HepG2 (cell line): ENCODE measurements at regions not wholly inside any gene's neighbourhood (a gene's known extent, or its start where the extent isn't known, plus 50 kb on each side); places are given as distances from the start of the nearest gene placed in this dataset.

ENCODE experiments used
- ATAC-seq: fragments of 200-7000 bp; cut with Tn5 transposase; 3 replicates; pipeline ENCODE4 v1.9.1; 2020; ENCODE audit warnings: mild to moderate bottlenecking, moderate library complexity
- BruUV-seq: library from RNA; stranded (reverse); fragments of 400-500 nt; replicated peaks from 2 replicates; lab custom pipeline; 2021; lab: Mats Ljungman, UMichigan
- CTCF ChIA-PET: fragments of 300-600 bp; formaldehyde crosslinking; extraction: SDS; loops from one replicate; lab custom pipeline; 2021; ENCODE audit warnings: low total read pairs, inconsistent platforms, low intra/inter-chr PET ratio; lab: Yijun Ruan, JAX
- POLR2A ChIA-PET: fragments of 350-600 bp; sonication (Branson Sonifier 250); formaldehyde crosslinking; loops from one replicate; lab custom pipeline; 2020; ENCODE audit warnings: antibody characterized with exemption, inconsistent platforms; lab: Yijun Ruan, JAX
- DNase-seq: peaks from one replicate; pipeline ENCODE4 v3.0.0-alpha.2; 2015; ENCODE audit warnings: low spot score
- FAIRE-seq: peaks from 3 replicates; lab custom pipeline; 2011; peaks lifted over from hg19 to GRCh38; lab: Jason Lieb, UNC
- H2AFZ ChIP-seq: one replicate; pipeline ENCODE4 v1.6.1; 2011; ENCODE audit warnings: low read length, inconsistent platforms
- H3K27ac ChIP-seq: fragments of 300-600 bp; 3 replicates; pipeline ENCODE4 v1.8.0; 2011; ENCODE audit warnings: mixed run types, mild to moderate bottlenecking, mixed read lengths, low read length, inconsistent platforms; ENCODE audit not compliant: insufficient read depth; ENCODE audit errors: extremely low read length
- H3K27me3 ChIP-seq, 2 experiments: fragments of 200-600 bp in 1 of 2; 2 replicates in 1 of 2; 3 replicates in 1 of 2; pipeline versions ENCODE4 v1.6.0 to v1.8.0; 2011; ENCODE audit warnings: low read length in 2 of 2, mild to moderate bottlenecking in 2 of 2, moderate library complexity in 2 of 2, inconsistent platforms in 1 of 2; ENCODE audit not compliant: insufficient read depth in 2 of 2, control insufficient read depth in 1 of 2
- H3K36me3 ChIP-seq, 2 experiments: fragments of 200-600 bp in 1 of 2; replicated peaks in 1 of 2; 2 replicates in 1 of 2; 3 replicates in 1 of 2; pipeline versions ENCODE4 v1.5.1 to v1.8.0; 2011; ENCODE audit warnings: low read length in 2 of 2, inconsistent platforms in 1 of 2; ENCODE audit not compliant: insufficient read depth in 2 of 2, control insufficient read depth in 1 of 2
- H3K4me1 ChIP-seq: 2 replicates; pipeline ENCODE4 v1.5.1; 2012; ENCODE audit warnings: low read length, inconsistent platforms; ENCODE audit not compliant: insufficient read depth
- H3K4me2 ChIP-seq: 2 replicates; pipeline ENCODE4 v1.6.0; 2011; ENCODE audit warnings: low read depth, low read length, inconsistent platforms
- H3K4me3 ChIP-seq, 3 experiments: fragments of 200-600 bp in 1 of 3; sonication (generic), shearing (Covaris generic) in 1 of 3; replicated peaks in 1 of 3; 2 replicates each; pipeline ENCODE4 v1.5.1; 2011 to 2016; ENCODE audit warnings: low read length in 3 of 3, inconsistent platforms in 2 of 3, low read depth in 2 of 3, mild to moderate bottlenecking in 2 of 3, control low read depth in 1 of 3, mixed read lengths in 1 of 3; ENCODE audit not compliant: insufficient read depth in 1 of 3
- H3K79me2 ChIP-seq: one replicate; pipeline ENCODE4 v1.6.1; 2011; ENCODE audit warnings: low read length, inconsistent platforms; ENCODE audit not compliant: insufficient read depth
- H3K9ac ChIP-seq: 2 replicates; pipeline ENCODE4 v1.6.0; 2011; ENCODE audit warnings: mild to moderate bottlenecking, low read depth, low read length, inconsistent platforms; ENCODE audit not compliant: insufficient read depth
- H3K9me3 ChIP-seq: 2 replicates; pipeline ENCODE4 v1.5.1; 2012; ENCODE audit warnings: mild to moderate bottlenecking, low read length
- H4K20me1 ChIP-seq: 2 replicates; pipeline ENCODE4 v1.6.0; 2011; ENCODE audit warnings: inconsistent platforms, mild to moderate bottlenecking, low read length, moderate library complexity; ENCODE audit not compliant: insufficient read depth
- FOXM1 ChIP-seq: sonication (generic); formaldehyde crosslinking; IDR thresholded peaks from 2 replicates; pipeline ENCODE4 v1.5.0; 2020; ENCODE audit warnings: missing genetic modification reagents
- GLI4 ChIP-seq: sonication (generic); formaldehyde crosslinking; IDR thresholded peaks from 2 replicates; pipeline ENCODE4 v1.5.1; 2020; ENCODE audit warnings: missing genetic modification reagents, mild to moderate bottlenecking, moderate library complexity, borderline replicate concordance
- HNF4A ChIP-seq: sonication (generic); formaldehyde crosslinking; IDR thresholded peaks from 2 replicates; pipeline ENCODE4 v1.4.0; 2020; ENCODE audit warnings: missing genetic modification reagents
- RERE ChIP-seq: IDR thresholded peaks from 2 replicates; pipeline ENCODE4 v1.6.1; 2016; ENCODE audit warnings: low read depth, missing genetic modification reagents, missing compliant biosample characterization
- SRSF9 ChIP-seq: fragments of 200-400 bp; formaldehyde crosslinking; IDR thresholded peaks from 2 replicates; pipeline ENCODE4 v1.6.1; 2018; ENCODE audit warnings: borderline replicate concordance, mild to moderate bottlenecking, low read depth, low read length; ENCODE audit not compliant: insufficient read depth, poor library complexity, severe bottlenecking
- TOE1 ChIP-seq: sonication (generic); formaldehyde crosslinking; IDR thresholded peaks from 2 replicates; pipeline ENCODE4 v1.4.0; 2020; ENCODE audit warnings: mild to moderate bottlenecking, missing genetic modification reagents
- ZNF468 ChIP-seq: sonication (generic); formaldehyde crosslinking; IDR thresholded peaks from 2 replicates; pipeline ENCODE4 v1.8.0; 2022; ENCODE audit warnings: mild to moderate bottlenecking, moderate library complexity, missing genetic modification reagents
- ZNF569 ChIP-seq: sonication (generic); formaldehyde crosslinking; IDR thresholded peaks from 2 replicates; pipeline ENCODE4 v1.5.0; 2020; ENCODE audit warnings: mild to moderate bottlenecking, missing genetic modification reagents, moderate library complexity, borderline replicate concordance
- ZNF644 ChIP-seq: IDR thresholded peaks from 2 replicates; pipeline ENCODE4 v1.6.1; 2016; ENCODE audit warnings: low read depth
- WGBS: methylation state at CpG from one replicate; pipeline ENCODE4 v1.1.6; 2017; ENCODE audit warnings: low lambda C conversion rate; 5-methylcytosine and 5-hydroxymethylcytosine counted together
- in situ Hi-C: cut with HindIII; loops from 2 replicates; pipeline ENCODE4 v1.10.0; 2017; ENCODE audit warnings: low pct_unique_long_range_greater_than_20kb; ENCODE audit not compliant: extremely low pct_ligation_motif_present
- intact Hi-C: fragments of 100-400 bp; cut with micrococcal nuclease; formaldehyde crosslinking; loops from one replicate; pipeline ENCODE4 v1.10.0; 2022; ENCODE audit not compliant: unreplicated experiment
- TF ChIP-seq, protein P1 (sequence below): sonication (generic); formaldehyde crosslinking; IDR thresholded peaks from 2 replicates; pipeline ENCODE4 v1.5.0; 2020; ENCODE audit warnings: missing genetic modification reagents
- TF ChIP-seq, protein P2 (sequence below): sonication (generic); formaldehyde crosslinking; IDR thresholded peaks from 2 replicates; pipeline ENCODE4 v1.8.1; 2023; ENCODE audit warnings: mild to moderate bottlenecking, missing genetic modification reagents

GRCh38 chr6:6756526-6756925 is 168.0 kb downstream of the LY86 start:
- no TSS peak for BruUV-seq
- Histone ChIP-seq H3K36me3 (no peaks in the 10 kb centered on the region), H3K9ac (no peak overlapping the region), H4K20me1 (no peaks in the 10 kb centered on the region), H3K4me3 (no peak overlapping the region), H3K27me3 (0 out of 5 replicates have a peak, but pooled peaks cover 0 to 4% of the 10 kb centered on the region in 2 experiments), H2AFZ (no peak overlapping the region), H3K27ac (no peak overlapping the region), H3K79me2 (no peaks in the 10 kb centered on the region), H3K9me3 (no peaks in the 10 kb centered on the region), H3K4me1 (no peaks in the 10 kb centered on the region), H3K4me2 (no peak overlapping the region)
- WGBS = 13% methylated on average over 3 of the region's 3 CpGs
- ChIA-PET POLR2A (no interaction called here), CTCF (no interaction called here)
- no peak for DNase-seq
- FAIRE-seq = no peak
- intact Hi-C loops (no loop called here), in situ Hi-C loops (no loop called here)
- TF ChIP-seq FOXM1 (CRISPR knock-in tag) = no peak
- no peak for TF ChIP-seq ZNF569 (CRISPR knock-in tag)
- no peak for TF ChIP-seq RERE
- TF ChIP-seq, protein P1, sequence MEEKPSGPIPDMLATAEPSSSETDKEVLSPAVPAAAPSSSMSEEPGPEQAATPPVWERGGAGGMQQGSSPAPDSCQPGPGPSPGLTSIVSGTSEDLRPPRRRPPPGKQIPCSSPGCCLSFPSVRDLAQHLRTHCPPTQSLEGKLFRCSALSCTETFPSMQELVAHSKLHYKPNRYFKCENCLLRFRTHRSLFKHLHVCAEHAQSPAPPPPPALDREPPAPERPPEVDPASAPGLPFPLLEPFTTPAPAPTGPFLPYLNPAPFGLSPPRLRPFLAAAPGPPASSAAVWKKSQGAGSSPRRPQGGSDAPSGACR = no peak
- no peak for TF ChIP-seq TOE1
- TF ChIP-seq, protein P2, sequence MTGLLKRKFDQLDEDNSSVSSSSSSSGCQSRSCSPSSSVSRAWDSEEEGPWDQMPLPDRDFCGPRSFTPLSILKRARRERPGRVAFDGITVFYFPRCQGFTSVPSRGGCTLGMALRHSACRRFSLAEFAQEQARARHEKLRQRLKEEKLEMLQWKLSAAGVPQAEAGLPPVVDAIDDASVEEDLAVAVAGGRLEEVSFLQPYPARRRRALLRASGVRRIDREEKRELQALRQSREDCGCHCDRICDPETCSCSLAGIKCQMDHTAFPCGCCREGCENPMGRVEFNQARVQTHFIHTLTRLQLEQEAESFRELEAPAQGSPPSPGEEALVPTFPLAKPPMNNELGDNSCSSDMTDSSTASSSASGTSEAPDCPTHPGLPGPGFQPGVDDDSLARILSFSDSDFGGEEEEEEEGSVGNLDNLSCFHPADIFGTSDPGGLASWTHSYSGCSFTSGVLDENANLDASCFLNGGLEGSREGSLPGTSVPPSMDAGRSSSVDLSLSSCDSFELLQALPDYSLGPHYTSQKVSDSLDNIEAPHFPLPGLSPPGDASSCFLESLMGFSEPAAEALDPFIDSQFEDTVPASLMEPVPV (CRISPR knock-in tag) = no peak
- no peak for TF ChIP-seq GLI4 (CRISPR knock-in tag)
- no peak for TF ChIP-seq ZNF468
- TF ChIP-seq HNF4A (CRISPR knock-in tag) = no peak
- TF ChIP-seq ZNF644 (CRISPR knock-in tag) = no peak
- TF ChIP-seq SRSF9 = no peak
- no peak for ATAC-seq
